Mesothelial cell of epicardium (in vitro differentiated cells): ENCODE measurements at regions not wholly inside any gene's neighbourhood (a gene's known extent, or its start where the extent isn't known, plus 50 kb on each side); places are given as distances from the start of the nearest gene placed in this dataset.
A peak's percentile ranks its signal among the peaks of the same experiment; 100 is the strongest.

ENCODE experiments used
- DNase-seq, 2 experiments: peaks; one replicate each; pipeline ENCODE4 v3.0.0; 2021; ENCODE audit warnings: low spot score in 2 of 2; ENCODE audit not compliant: unreplicated experiment in 2 of 2
- H3K27ac Mint-ChIP-seq: 2 replicates; pipeline ENCODE4 v1.8.0; 2021; ENCODE audit warnings: mixed read lengths
- H3K27me3 Mint-ChIP-seq: 2 replicates; pipeline ENCODE4 v1.8.0; 2021; ENCODE audit warnings: low read depth, mixed read lengths
- H3K36me3 Mint-ChIP-seq: 2 replicates; pipeline ENCODE4 v1.8.0; 2021; ENCODE audit warnings: mixed read lengths
- H3K4me1 Mint-ChIP-seq: 2 replicates; pipeline ENCODE4 v1.8.0; 2021; ENCODE audit warnings: mixed read lengths
- H3K4me3 Mint-ChIP-seq: 2 replicates; pipeline ENCODE4 v1.8.0; 2021; ENCODE audit warnings: mild to moderate bottlenecking, moderate library complexity, mixed read lengths
- H3K9me3 Mint-ChIP-seq: 2 replicates; pipeline ENCODE4 v1.8.0; 2021; ENCODE audit warnings: mixed read lengths
- TF ChIP-seq, protein P1 (sequence below): fragments of 200-600 bp; sonication (generic); IDR thresholded peaks from one replicate; pipeline ENCODE4 v1.5.0; 2021; ENCODE audit warnings: antibody characterized with exemption; ENCODE audit not compliant: unreplicated experiment

DNA sequence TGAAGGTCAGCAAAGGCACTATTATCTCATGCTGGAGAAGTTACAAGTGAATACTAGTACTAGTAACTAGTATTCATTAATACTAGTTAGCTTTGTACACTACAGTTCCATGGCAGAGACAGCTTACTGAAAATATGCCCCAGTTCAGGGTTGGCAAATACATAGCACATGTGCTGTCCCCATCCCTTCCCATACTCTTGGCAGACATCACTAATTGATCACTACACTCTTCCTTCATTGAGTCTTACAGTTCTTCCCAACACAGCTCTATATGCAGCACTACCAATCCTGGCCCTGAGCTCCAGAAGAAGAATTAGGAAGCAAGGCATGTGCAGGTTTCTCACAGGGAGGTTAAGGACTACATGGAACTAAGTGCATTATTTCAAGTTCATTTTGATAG lies 168.3 kb upstream of the EEA1 start:
- no peaks in the 10 kb centered on the region for H3K36me3 Mint-ChIP-seq
- H3K4me1 Mint-ChIP-seq, result peaks cover 25% of the 10 kb centered on the region
- H3K27ac Mint-ChIP-seq, result no peak overlapping the region
- no peaks in the 10 kb centered on the region for H3K27me3 Mint-ChIP-seq
- no peaks in the 10 kb centered on the region for H3K9me3 Mint-ChIP-seq
- no peak overlapping the region for H3K4me3 Mint-ChIP-seq
- TF ChIP-seq, protein P1, sequence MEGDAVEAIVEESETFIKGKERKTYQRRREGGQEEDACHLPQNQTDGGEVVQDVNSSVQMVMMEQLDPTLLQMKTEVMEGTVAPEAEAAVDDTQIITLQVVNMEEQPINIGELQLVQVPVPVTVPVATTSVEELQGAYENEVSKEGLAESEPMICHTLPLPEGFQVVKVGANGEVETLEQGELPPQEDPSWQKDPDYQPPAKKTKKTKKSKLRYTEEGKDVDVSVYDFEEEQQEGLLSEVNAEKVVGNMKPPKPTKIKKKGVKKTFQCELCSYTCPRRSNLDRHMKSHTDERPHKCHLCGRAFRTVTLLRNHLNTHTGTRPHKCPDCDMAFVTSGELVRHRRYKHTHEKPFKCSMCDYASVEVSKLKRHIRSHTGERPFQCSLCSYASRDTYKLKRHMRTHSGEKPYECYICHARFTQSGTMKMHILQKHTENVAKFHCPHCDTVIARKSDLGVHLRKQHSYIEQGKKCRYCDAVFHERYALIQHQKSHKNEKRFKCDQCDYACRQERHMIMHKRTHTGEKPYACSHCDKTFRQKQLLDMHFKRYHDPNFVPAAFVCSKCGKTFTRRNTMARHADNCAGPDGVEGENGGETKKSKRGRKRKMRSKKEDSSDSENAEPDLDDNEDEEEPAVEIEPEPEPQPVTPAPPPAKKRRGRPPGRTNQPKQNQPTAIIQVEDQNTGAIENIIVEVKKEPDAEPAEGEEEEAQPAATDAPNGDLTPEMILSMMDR, result no peak
- no peak for DNase-seq

DNA sequence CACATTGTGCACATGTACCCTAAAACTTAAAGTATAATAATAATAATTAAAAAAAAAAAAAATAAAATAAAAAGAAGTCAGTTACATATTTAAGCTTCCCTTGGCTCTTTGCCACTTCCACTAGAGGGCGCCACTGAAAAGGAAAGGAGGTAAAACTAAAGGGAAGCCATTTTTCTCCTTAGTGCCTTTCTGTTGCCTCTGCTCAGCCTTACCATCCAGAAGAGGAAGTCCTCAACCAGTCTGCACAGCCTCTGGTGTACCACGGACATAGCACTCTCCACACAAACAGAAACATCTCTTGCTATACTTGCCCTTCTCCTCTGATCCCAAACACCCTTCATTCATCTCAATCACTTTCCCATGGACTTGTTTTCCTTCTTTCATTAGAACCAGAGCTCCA lies 169.0 kb upstream of the EEA1 start:
- H3K4me3 Mint-ChIP-seq, result no peak overlapping the region

DNA sequence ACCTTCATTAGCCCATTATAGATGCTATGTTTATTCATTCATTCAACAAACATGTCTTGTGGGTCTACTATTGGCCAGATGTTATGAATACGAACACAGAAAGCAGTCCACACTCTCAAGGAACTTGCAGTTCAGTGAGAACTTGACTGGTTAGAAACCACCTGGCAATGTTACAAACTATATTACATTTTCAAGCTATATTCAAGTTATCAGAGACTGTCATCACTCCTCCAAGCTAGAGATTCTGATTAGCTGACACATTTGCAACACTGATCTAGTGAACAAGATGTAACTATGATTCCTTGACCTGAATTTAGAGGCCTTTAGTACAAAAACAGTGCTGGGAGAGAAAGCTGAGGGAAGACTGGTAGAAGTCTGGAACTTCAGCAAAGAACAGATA lies 170.7 kb upstream of the EEA1 start:
- H3K27ac Mint-ChIP-seq, result peak overlapping the region; percentile 22
- no peaks in the 10 kb centered on the region for H3K27me3 Mint-ChIP-seq
- H3K36me3 Mint-ChIP-seq, result no peaks in the 10 kb centered on the region
- H3K4me1 Mint-ChIP-seq, result peaks cover 26% of the 10 kb centered on the region
- TF ChIP-seq, protein P1, result no peak
- no peaks in the 10 kb centered on the region for H3K9me3 Mint-ChIP-seq
- DNase-seq, result no peak
- no peak overlapping the region for H3K4me3 Mint-ChIP-seq

More for the DNA sequence above, 169.0 kb upstream of the EEA1 start:
- DNase-seq, result no peak
- Mint-ChIP-seq H3K27ac (no peak overlapping the region), H3K9me3 (no peaks in the 10 kb centered on the region), H3K4me1 (peaks cover 28% of the 10 kb centered on the region), H3K27me3 (no peaks in the 10 kb centered on the region), H3K36me3 (no peaks in the 10 kb centered on the region)
- TF ChIP-seq, protein P1, result peak; percentile 75

DNA sequence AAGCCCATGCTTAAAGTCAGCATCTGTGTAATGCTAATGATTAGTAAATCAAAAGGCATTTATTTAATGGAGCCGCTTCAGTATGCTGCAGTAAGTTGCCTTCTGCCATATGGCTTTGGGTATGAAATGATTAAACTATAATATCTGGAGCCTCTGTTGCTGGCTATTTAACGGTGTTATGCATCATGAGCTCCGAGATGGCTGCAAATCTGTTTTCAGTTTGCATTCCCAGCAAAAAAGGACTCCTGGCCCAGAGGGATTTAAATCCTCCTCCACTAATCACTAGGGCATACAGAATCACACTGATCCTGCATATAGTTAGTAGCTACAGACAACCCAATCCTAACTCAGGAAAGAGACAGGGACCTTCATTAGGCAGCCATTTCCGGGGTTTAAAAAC lies 171.5 kb upstream of the EEA1 start:
- Mint-ChIP-seq H3K27ac (no peak overlapping the region), H3K36me3 (no peaks in the 10 kb centered on the region), H3K9me3 (no peaks in the 10 kb centered on the region), H3K4me3 (no peak overlapping the region), H3K27me3 (no peaks in the 10 kb centered on the region), H3K4me1 (peaks cover 22% of the 10 kb centered on the region)
- TF ChIP-seq, protein P1, result no peak
- DNase-seq, result no peak

DNA sequence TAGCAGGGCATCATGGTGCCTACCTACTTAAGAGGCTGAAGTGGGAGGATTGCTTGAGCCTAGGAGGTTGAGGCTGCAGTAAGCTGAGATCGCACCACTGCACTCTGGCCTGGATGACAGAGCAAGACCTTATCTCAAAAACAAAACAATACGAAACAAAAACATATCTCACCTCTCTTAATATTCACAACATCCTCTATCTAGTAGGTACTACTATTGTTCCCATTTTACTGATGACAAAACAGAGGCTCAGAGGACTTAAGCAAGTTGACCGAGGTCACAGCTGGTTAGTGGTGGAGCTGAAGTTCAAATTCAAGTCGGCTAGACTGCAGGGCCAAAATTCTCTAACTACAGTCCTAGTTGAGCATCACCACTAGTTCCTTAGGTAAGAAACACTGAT lies 172.3 kb upstream of the EEA1 start:
- Mint-ChIP-seq H3K4me3 (no peak overlapping the region), H3K4me1 (peaks cover 22% of the 10 kb centered on the region), H3K9me3 (no peaks in the 10 kb centered on the region), H3K36me3 (no peaks in the 10 kb centered on the region), H3K27ac (no peak overlapping the region), H3K27me3 (no peaks in the 10 kb centered on the region)
- TF ChIP-seq, protein P1, result no peak
- no peak for DNase-seq

DNA sequence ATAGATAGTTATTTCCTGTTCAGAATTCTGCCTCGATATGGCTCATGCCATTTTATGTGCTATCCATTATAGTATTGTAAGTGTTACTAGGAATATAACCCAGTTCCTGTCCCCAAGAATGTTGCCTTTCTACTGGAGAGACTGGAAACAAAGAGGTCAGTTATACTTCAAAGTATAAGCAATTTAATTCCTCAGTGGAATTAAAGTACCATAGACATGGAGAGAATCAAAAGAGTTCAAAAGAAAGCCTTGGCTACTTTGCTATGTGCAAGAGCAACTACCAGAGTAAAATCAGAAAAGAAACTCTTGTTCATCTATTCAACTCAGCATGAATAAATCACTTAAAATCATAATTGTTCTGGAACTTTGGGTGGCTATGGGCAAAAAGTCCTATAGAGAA lies 173.2 kb upstream of the EEA1 start:
- Mint-ChIP-seq H3K27me3 (no peaks in the 10 kb centered on the region), H3K4me1 (peaks cover 25% of the 10 kb centered on the region), H3K4me3 (no peak overlapping the region), H3K9me3 (no peaks in the 10 kb centered on the region), H3K27ac (no peak overlapping the region), H3K36me3 (no peaks in the 10 kb centered on the region)
- TF ChIP-seq, protein P1, result no peak
- DNase-seq, result no peak
